AG08396 (cell line): ENCODE measurements at regions not wholly inside any gene's neighbourhood (a gene's known extent, or its start where the extent isn't known, plus 50 kb on each side); places are given as distances from the start of the nearest gene placed in this dataset.
"Not testable (repeated sequence)": the region's sequence is repeated elsewhere in the genome, so short reads cannot be mapped to it uniquely, and the experiment has no call there.

Source experiments
- DNase-seq: peaks from one replicate; pipeline ENCODE4 v3.0.0; 2012; ENCODE audit warnings: low spot score, mixed read lengths

- no peak for DNase-seq
Measured at GRCh38 chr5:102617191-102618187, 118.7 kb upstream of the SLCO6A1 start.

- DNase-seq: no peak
Measured at GRCh38 chr5:102622262-102622661, 123.5 kb upstream of the SLCO6A1 start.

DNA sequence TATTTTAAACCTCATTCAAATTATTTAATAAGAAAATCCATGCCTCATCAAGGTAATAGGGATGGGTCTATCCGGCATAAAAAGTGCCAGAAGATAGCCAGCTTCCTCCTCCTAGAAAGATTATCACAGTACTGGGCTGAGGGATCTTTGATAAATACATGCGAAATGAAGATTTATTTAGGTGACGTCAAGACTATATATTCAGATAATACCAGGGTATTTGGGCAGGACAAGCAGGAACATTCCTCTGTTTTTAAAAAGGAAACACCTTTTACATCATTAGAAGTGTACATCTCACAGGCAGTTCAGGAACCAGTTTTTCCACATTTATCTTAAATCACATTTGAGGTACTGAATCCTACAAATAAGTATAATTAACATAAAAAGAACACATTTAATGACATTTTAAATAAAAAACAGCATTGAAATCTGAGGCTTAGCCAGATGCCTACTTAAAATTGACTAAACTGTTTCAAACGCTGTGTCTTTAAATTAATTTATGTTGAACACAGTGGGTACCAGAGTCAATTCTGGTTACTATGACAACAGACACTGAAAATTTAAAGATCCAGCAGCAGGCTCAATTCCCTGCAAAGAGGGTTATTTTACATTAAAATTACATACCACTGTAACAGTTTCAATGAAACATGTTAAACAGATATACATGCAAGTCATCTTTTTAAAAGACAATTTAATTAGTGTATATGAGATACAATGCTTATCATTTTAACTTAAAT is 124.7 kb upstream of the SLCO6A1 start:
- DNase-seq: no peak

DNA sequence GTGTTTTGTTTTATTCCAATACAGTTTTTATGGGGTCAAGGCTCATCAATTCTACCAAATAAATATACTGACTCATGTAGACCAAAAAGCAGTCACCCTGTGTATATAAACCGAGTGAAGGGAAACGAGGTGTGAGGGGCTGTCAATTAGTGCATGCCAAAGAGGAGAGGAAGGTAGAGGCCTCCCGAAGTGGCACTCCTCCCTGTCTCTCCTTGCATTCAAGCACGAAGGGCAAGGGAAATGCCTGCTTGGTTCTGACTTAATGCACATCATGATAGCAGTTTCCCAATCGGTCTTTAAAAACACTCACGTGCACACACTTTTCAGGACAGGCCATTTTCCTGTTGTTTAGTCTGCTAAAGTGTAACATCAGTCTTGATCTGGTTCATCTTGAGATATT is 125.6 kb upstream of the SLCO6A1 start:
- no peak for DNase-seq

DNA sequence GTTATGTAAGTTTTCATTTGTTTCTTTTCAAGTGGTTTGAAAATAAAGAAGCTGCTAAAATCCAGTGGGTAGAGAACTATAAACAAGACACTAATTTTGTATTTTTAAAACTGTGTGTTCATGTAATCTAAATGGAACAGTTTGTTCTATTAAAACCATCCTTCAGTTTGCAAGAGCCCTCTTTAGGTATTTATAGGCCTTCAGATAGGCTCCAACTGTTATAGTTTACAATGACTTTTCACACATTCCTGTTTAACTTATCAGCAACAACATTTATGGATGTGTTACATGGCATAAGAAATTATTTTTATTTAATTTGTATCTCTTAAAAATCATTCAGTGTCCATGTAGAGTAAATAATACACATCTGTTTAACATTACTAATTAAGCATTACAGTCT is 126.7 kb upstream of the SLCO6A1 start:
- no peak for DNase-seq

- DNase-seq: no peak
Measured at GRCh38 chr5:102625928-102626327, 127.1 kb upstream of the SLCO6A1 start.

DNA sequence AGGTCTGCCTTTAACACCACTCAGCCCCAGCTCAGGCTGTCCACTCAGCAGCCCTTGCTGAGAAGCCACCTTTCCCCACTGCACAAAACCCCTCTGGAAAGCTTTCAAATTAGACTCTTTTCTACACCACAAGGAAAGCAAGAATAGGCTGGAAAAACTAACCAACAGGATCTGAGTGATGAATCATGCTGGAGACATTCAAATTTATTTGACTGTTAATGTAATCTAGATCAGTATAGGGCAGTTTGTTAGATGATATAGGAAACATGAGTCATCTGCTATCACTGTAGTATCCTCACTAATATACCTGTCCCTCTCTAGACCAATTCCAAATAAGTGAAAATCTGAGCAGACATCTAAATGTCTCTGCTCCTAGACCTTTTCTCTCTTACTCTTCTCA is 127.8 kb upstream of the PAM start:
- peak; percentile 12 for DNase-seq

GRCh38 chr5:102628441-102629175 is 126.5 kb upstream of the PAM start:
- DNase-seq: peak; percentile 30

DNA sequence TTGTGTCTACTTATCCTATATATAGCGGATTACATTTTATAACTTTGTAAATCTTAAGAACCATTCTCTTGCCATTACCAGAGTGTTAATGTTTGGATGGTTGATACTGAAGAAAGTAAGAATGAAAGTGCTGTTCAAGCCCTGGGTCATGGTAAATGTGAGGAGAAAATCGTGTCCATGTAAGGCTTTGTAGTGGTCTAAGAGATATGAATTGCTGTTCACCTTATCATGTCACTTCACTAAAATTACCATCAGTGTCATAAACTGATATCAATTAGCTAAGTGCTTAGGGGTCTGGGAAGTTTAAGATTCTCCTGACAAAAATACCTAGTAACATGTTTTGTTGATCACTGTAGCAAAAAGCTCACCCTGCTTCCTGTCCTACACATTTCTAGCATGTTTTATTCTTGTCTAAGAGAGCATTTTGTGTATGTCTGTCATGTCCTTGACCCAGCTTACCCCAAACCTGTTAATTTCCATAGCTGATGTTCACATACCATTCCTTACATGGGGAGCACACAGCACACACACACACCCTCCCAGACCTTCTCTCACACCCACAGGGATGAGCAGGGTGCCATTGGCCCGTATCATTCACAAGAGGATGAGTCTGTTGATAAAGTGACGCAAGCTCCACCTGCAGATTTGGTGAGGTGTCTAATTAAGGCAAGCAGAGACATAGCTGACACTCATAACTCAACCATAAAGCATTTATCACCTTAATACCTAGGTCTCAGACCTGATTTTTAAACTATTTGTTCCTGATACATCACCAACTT is 125.1 kb upstream of the PAM start:
- no peak for DNase-seq

GRCh38 chr5:102635399-102635798 is 119.7 kb upstream of the PAM start:
- not testable (repeated sequence) for DNase-seq

DNA sequence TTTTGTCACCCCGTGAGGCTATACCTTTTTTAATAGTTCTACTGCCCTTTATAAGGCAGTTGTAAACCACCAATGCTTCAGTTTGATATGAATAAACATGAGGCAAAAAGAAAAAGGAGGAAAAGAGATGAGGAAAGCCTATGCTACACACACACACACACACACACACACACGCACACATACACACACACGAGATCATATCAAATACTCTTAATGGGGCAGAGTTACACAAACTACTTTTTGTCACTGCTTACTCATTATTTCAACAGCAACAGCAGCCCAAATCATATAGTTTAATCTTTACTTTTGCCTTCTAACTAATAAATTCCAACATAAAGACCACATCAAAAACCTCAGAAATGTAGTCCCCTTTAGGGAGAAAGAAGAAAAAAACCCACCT is 116.8 kb upstream of the PAM start:
- no peak for DNase-seq

- no peak for DNase-seq
Measured at GRCh38 chr5:102638912-102639652, 116.0 kb upstream of the PAM start.

DNA sequence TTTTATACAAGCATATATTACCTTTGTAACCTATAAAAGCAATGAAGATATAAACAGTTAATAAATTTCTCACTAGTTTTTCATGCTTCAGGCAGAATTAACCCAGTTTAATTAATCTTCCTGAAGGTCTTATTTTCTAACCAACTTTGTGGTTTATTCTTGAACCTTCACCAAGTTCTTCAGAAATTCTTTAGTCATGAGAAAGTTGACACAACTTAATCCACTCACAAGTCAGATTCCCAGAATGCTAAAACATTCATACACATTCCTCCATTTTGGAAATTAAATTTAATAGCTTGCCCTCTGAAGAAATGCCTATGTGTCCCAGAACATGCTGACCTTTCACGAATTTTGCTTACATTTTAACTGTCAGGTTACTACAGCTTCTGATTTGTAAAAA is 105.4 kb upstream of the PAM start:
- no peak for DNase-seq

GRCh38 chr5:102651466-102651865 is 103.6 kb upstream of the PAM start:
- no peak for DNase-seq

- no peak for DNase-seq
Measured at GRCh38 chr5:102654559-102655349, 100.4 kb upstream of the PAM start.

DNA sequence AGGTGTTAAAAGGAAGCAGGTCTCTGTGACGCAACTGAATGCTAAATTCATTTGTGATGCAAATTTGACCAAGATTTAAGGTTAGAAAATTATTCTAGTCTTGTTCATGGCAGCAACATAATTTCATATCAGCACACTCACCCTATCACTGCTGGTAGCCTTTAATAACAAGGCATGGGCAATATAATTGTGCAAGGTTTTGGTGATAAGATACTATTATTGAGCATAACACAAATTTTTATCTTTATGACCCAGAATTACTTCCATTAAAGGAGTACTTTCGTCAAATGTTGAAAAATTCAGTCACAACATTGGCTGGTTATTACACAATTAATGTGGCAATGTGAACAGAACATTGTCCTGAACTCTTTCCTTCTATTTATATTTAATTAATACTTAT is 96.0 kb upstream of the PAM start:
- no peak for DNase-seq

GRCh38 chr5:102660111-102660510 is 95.0 kb upstream of the PAM start:
- no peak for DNase-seq

GRCh38 chr5:102663749-102664530 is 91.2 kb upstream of the PAM start:
- DNase-seq: no peak

DNA sequence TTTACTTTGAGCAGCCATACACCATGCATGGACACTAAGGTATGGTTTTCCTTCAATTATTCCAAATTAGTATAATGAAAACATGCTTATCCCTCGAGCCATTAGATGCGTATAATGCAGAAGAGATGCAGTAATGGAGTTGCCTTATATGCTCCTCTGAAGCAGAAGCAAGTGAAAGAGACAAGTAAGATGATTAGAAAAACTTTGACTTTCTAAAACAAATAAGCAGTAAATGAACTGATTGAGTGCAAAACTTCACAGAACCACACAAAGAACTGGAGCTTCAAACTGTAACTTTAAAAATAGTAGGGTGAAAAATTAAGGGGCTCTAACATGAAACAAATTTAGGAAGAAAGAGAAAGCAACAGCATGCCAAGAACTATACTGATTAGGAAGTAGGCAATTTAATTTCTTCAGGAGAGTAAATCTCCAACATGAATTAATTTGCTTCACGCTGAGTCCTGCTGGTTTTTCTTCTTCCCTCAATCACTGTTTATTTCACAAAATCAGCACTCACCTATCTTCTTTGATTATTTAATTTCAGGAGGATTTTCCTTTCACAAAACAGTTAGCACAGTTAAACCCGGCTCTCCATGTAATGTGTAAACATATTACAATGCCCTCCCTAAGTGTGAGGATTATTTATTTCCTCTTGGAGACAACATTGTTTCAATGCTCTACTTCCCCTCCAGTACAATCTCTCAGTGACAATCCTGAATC is 90.3 kb upstream of the PAM start:
- DNase-seq: no peak
